SU-DHL-6 (cell line): ENCODE measurements at regions not wholly inside any gene's neighbourhood (a gene's known extent, or its start where the extent isn't known, plus 50 kb on each side); places are given as distances from the start of the nearest gene placed in this dataset.

Source experiments
- EZH2phosphoT487 ChIP-seq: fragments of 200-600 bp; sonication (generic), shearing (Covaris generic); conservative IDR thresholded peaks from 2 replicates; pipeline ENCODE4 v1.6.1; 2018; ENCODE audit warnings: mild to moderate bottlenecking, antibody characterized with exemption, low read length, moderate library complexity, mixed read lengths
- TF ChIP-seq, protein P1 (sequence below): fragments of 200-600 bp; sonication (generic); IDR thresholded peaks from one replicate; pipeline ENCODE4 v1.5.1; 2017; ENCODE audit warnings: antibody characterized with exemption, mild to moderate bottlenecking, low read length, moderate library complexity; ENCODE audit not compliant: insufficient read depth, poor library complexity, severe bottlenecking

DNA sequence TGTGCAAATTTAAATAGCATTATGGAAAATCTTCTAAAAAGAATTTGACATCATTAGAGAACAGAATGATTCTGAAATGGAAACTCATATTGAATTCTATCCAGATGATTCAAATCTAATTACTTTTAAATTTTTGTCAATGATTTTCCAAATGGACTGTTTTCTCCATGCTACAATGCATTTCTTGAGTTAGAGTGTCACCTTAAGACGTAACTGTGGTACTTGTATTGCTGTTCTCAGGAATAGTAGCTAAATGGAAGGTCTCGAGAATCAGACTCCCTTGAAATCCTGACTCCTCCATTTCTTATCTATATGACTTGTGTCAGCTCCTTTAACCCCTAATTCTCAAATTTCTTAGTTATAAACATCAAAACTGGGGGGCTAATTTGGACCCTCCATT lies 102.3 kb downstream of the P2RY1 start:
- TF ChIP-seq, protein P1, sequence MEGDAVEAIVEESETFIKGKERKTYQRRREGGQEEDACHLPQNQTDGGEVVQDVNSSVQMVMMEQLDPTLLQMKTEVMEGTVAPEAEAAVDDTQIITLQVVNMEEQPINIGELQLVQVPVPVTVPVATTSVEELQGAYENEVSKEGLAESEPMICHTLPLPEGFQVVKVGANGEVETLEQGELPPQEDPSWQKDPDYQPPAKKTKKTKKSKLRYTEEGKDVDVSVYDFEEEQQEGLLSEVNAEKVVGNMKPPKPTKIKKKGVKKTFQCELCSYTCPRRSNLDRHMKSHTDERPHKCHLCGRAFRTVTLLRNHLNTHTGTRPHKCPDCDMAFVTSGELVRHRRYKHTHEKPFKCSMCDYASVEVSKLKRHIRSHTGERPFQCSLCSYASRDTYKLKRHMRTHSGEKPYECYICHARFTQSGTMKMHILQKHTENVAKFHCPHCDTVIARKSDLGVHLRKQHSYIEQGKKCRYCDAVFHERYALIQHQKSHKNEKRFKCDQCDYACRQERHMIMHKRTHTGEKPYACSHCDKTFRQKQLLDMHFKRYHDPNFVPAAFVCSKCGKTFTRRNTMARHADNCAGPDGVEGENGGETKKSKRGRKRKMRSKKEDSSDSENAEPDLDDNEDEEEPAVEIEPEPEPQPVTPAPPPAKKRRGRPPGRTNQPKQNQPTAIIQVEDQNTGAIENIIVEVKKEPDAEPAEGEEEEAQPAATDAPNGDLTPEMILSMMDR: no peak
- TF ChIP-seq EZH2phosphoT487: no peak
